Uterus (tissue), 2 donors: ENCODE measurements at regions not wholly inside any gene's neighbourhood (a gene's known extent, or its start where the extent isn't known, plus 50 kb on each side); places are given as distances from the start of the nearest gene placed in this dataset.

Experiments used
- CTCF ChIP-seq, 4 experiments: fragments of 200-600 bp in 2 of 4; fragments of 450-650 bp in 2 of 4; sonication (generic) in 2 of 4; IDR thresholded peaks; one replicate each; pipeline ENCODE4 v1.5.1; 2016 to 2019; ENCODE audit warnings: antibody characterized with exemption in 4 of 4, mild to moderate bottlenecking in 2 of 4, moderate library complexity in 1 of 4
- POLR2A ChIP-seq, 2 donors: fragments of 450-650 bp; IDR thresholded peaks; one replicate each; pipeline ENCODE4 v1.6.1; 2016; ENCODE audit warnings: antibody characterized with exemption in 2 of 2, mild to moderate bottlenecking in 1 of 2, moderate library complexity in 1 of 2

DNA sequence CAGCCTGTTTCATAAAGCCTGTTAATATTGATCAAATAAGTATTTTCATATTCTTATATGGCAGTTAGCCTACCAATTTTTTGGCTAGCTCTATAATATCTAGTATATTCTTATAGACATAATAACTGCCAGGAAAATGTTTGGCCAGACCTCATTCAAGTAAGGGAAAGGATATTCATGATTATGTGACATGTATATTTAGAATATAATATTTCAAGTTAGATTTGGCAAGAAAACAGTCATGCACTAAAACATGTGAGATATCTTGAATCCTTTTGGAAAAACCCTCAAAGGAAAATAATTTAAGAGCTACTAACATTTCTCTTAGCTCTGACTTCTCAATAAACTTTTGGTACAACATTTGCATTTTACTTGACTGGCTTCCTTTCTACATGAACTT lies 694.1 kb downstream of the PLCL1 start:
- TF ChIP-seq CTCF (IDR thresholded peaks at IDR 0.05), result no peak
- TF ChIP-seq POLR2A (IDR thresholded peaks at IDR 0.05), result no peak
